NT2/D1 (cell line): ENCODE measurements at regions not wholly inside any gene's neighbourhood (a gene's known extent, or its start where the extent isn't known, plus 50 kb on each side); places are given as distances from the start of the nearest gene placed in this dataset.

Experiments
- DNase-seq: peaks from one replicate; pipeline ENCODE4 v3.0.0-alpha.2; 2011; ENCODE audit warnings: low read depth, low spot score
- H3K27me3 ChIP-seq: 2 replicates; pipeline ENCODE4 v1.6.0; 2011; ENCODE audit warnings: mild to moderate bottlenecking; ENCODE audit not compliant: insufficient read length, insufficient read depth
- H3K36me3 ChIP-seq: 2 replicates; pipeline ENCODE4 v1.6.1; 2011; ENCODE audit warnings: mild to moderate bottlenecking, low read length, mixed read lengths; ENCODE audit not compliant: insufficient read depth, insufficient read length
- H3K4me1 ChIP-seq: 2 replicates; pipeline ENCODE4 v1.5.1; 2011; ENCODE audit not compliant: insufficient read depth, insufficient read length
- H3K4me3 ChIP-seq: 2 replicates; pipeline ENCODE4 v1.5.1; 2011; ENCODE audit warnings: low read depth; ENCODE audit not compliant: insufficient read length
- H3K9ac ChIP-seq: 2 replicates; pipeline ENCODE4 v1.6.0; 2011; ENCODE audit warnings: low read depth; ENCODE audit not compliant: insufficient read length
- H3K9me3 ChIP-seq: 2 replicates; pipeline ENCODE4 v1.5.1; 2011; ENCODE audit warnings: mild to moderate bottlenecking, low read length; ENCODE audit not compliant: insufficient read depth
- SUZ12 ChIP-seq: IDR thresholded peaks from 2 replicates; pipeline ENCODE4 v1.6.1; 2011; ENCODE audit not compliant: insufficient read length, insufficient read depth; ENCODE audit errors: extremely low read depth
- YY1 ChIP-seq: IDR thresholded peaks from 2 replicates; pipeline ENCODE4 v1.6.1; 2011; ENCODE audit not compliant: insufficient read length, insufficient read depth
- ZNF274 ChIP-seq: IDR thresholded peaks from 2 replicates; pipeline ENCODE4 v1.6.1; 2011; ENCODE audit warnings: mild to moderate bottlenecking, low read depth, low read length

DNA sequence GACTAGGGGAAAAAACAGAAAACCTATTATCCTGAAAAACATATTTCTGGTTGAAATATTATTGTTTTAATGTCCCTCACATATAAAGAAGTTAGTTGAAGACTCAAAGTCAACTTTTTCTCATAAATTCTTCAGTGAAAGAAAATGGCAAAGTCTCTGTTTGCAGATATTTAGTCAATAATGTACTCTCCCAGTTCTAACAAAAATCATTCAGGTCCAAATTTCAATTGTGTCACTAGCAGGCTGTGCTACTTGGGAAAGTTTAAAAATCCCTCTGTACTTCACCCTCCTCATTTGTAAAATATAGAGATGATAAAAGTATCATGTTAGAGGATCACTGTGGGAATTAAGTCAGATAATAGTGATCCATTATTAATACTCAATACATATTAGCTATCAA, 496.5 kb downstream of the FSCB start:
- no peaks in the 10 kb centered on the region for H3K36me3 ChIP-seq
- TF ChIP-seq SUZ12 = no peak
- no peak for TF ChIP-seq YY1
- no peak for TF ChIP-seq ZNF274
- no peak overlapping the region for H3K9ac ChIP-seq
- no peak for DNase-seq
- no peak overlapping the region for H3K4me3 ChIP-seq
- H3K27me3 ChIP-seq = no peaks in the 10 kb centered on the region
- no peaks in the 10 kb centered on the region for H3K9me3 ChIP-seq
- H3K4me1 ChIP-seq = no peaks in the 10 kb centered on the region

GRCh38 chr14:44010071-44010470, 497.0 kb downstream of the FSCB start:
- no peaks in the 10 kb centered on the region for H3K27me3 ChIP-seq
- no peak overlapping the region for H3K9ac ChIP-seq
- no peaks in the 10 kb centered on the region for H3K9me3 ChIP-seq
- H3K36me3 ChIP-seq = no peaks in the 10 kb centered on the region
- H3K4me1 ChIP-seq = no peaks in the 10 kb centered on the region
- H3K4me3 ChIP-seq = no peak overlapping the region
- TF ChIP-seq ZNF274 = no peak
- TF ChIP-seq SUZ12 = no peak
- no peak for TF ChIP-seq YY1
- DNase-seq = no peak

- H3K9me3 ChIP-seq = no peaks in the 10 kb centered on the region
- H3K36me3 ChIP-seq = no peaks in the 10 kb centered on the region
- no peak for DNase-seq
- no peaks in the 10 kb centered on the region for H3K27me3 ChIP-seq
- H3K4me3 ChIP-seq = no peak overlapping the region
- no peaks in the 10 kb centered on the region for H3K4me1 ChIP-seq
- TF ChIP-seq YY1 (no peak), ZNF274 (no peak), SUZ12 (no peak)
- no peak overlapping the region for H3K9ac ChIP-seq
Measured at GRCh38 chr14:44009642-44010041, 497.4 kb downstream of the FSCB start.

DNA sequence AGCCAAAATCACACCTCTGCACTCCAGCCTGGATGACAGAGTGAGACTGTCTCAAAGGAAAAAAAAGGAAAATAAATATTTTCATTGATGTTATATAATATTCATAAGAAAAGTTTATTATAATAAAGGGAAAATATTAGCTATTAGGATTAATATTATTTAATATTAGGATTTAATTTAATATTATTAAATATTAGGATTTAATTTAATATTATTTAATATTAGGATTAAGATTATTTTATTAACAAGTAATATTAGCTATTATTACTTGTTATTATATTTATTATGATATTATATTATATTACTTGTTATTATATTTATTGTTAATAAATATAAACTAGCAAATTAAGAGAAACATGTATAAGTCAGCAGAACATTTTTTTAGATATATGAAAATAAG, 518.1 kb downstream of the FSCB start:
- no peak overlapping the region for H3K4me3 ChIP-seq
- no peaks in the 10 kb centered on the region for H3K36me3 ChIP-seq
- H3K9me3 ChIP-seq = no peaks in the 10 kb centered on the region
- no peak overlapping the region for H3K9ac ChIP-seq
- no peaks in the 10 kb centered on the region for H3K27me3 ChIP-seq
- no peaks in the 10 kb centered on the region for H3K4me1 ChIP-seq
- TF ChIP-seq YY1 = no peak
- no peak for TF ChIP-seq SUZ12
- TF ChIP-seq ZNF274 = no peak
- no peak for DNase-seq

- Histone ChIP-seq H3K4me3 (no peak overlapping the region), H3K4me1 (no peaks in the 10 kb centered on the region), H3K9me3 (no peaks in the 10 kb centered on the region), H3K36me3 (no peaks in the 10 kb centered on the region), H3K27me3 (no peaks in the 10 kb centered on the region), H3K9ac (no peak overlapping the region)
- DNase-seq = no peak
- TF ChIP-seq YY1 (no peak), ZNF274 (no peak), SUZ12 (no peak)
Measured at GRCh38 chr14:43983721-43984120, 523.4 kb downstream of the FSCB start.

GRCh38 chr14:43981135-43981768, 525.8 kb downstream of the FSCB start:
- Histone ChIP-seq H3K36me3 (no peaks in the 10 kb centered on the region), H3K4me1 (no peaks in the 10 kb centered on the region), H3K4me3 (no peak overlapping the region), H3K9me3 (no peaks in the 10 kb centered on the region), H3K9ac (no peak overlapping the region), H3K27me3 (no peaks in the 10 kb centered on the region)
- DNase-seq = no peak
- no peak for TF ChIP-seq ZNF274
- no peak for TF ChIP-seq YY1
- TF ChIP-seq SUZ12 = no peak

DNA sequence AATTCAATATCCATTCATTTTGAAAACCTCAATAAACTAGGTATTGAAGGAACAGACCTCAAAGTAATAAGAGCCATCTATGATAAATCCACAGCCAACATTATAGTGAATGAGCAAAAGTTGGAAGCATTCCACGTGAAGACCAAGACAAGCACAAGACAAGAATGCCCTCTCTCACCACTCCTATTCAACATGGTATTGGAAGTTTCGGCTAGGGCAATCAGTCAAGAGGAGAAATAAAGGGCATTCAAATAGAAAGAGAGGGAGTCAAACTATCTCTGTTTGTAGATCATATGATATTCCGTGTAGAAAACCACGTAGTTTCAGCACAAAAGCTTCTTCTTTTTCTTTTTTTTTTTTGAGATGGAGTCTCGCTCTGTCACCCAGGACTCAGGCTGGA, 550.3 kb downstream of the FSCB start:
- TF ChIP-seq SUZ12 (no peak), YY1 (no peak), ZNF274 (no peak)
- Histone ChIP-seq H3K9ac (no peak overlapping the region), H3K36me3 (no peaks in the 10 kb centered on the region), H3K4me1 (no peaks in the 10 kb centered on the region), H3K27me3 (no peaks in the 10 kb centered on the region), H3K4me3 (no peak overlapping the region), H3K9me3 (no peaks in the 10 kb centered on the region)
- no peak for DNase-seq
